Neural progenitor cell (in vitro differentiated cells): ENCODE measurements at regions not wholly inside any gene's neighbourhood (a gene's known extent, or its start where the extent isn't known, plus 50 kb on each side); places are given as distances from the start of the nearest gene placed in this dataset.

Experiments used
- EZH2 ChIP-seq: fragments of 200-600 bp; sonication (generic); IDR thresholded peaks from 2 replicates; pipeline ENCODE4 v1.6.1; 2017; ENCODE audit warnings: antibody characterized with exemption, mild to moderate bottlenecking, moderate library complexity
- EZH2phosphoT487 ChIP-seq: fragments of 200-600 bp; sonication (generic); IDR thresholded peaks from 2 replicates; pipeline ENCODE4 v1.6.1; 2017; ENCODE audit warnings: antibody characterized with exemption
- TF ChIP-seq, protein P1 (sequence below): fragments of 200-600 bp; sonication (generic); IDR thresholded peaks from 2 replicates; pipeline ENCODE4 v1.5.1; 2017; ENCODE audit warnings: antibody characterized with exemption, mild to moderate bottlenecking

- TF ChIP-seq, protein P1, sequence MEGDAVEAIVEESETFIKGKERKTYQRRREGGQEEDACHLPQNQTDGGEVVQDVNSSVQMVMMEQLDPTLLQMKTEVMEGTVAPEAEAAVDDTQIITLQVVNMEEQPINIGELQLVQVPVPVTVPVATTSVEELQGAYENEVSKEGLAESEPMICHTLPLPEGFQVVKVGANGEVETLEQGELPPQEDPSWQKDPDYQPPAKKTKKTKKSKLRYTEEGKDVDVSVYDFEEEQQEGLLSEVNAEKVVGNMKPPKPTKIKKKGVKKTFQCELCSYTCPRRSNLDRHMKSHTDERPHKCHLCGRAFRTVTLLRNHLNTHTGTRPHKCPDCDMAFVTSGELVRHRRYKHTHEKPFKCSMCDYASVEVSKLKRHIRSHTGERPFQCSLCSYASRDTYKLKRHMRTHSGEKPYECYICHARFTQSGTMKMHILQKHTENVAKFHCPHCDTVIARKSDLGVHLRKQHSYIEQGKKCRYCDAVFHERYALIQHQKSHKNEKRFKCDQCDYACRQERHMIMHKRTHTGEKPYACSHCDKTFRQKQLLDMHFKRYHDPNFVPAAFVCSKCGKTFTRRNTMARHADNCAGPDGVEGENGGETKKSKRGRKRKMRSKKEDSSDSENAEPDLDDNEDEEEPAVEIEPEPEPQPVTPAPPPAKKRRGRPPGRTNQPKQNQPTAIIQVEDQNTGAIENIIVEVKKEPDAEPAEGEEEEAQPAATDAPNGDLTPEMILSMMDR = no peak
- no peak for TF ChIP-seq EZH2
- TF ChIP-seq EZH2phosphoT487 = no peak
These were observed 256.0 kb upstream of the ELAC2 start for GRCh38 chr17:13273806-13274205.
